Jurkat, Clone E6-1 (cell line): ENCODE measurements at regions not wholly inside any gene's neighbourhood (a gene's known extent, or its start where the extent isn't known, plus 50 kb on each side); places are given as distances from the start of the nearest gene placed in this dataset.
"Not testable (repeated sequence)": the region's sequence is repeated elsewhere in the genome, so short reads cannot be mapped to it uniquely, and the experiment has no call there.

Experiments
- DNase-seq: peaks from one replicate; pipeline ENCODE4 v3.0.0-alpha.2; 2011; ENCODE audit warnings: low read depth, low spot score
- H3K4me3 ChIP-seq: 2 replicates; pipeline ENCODE4 v1.5.1; 2011; ENCODE audit warnings: mild to moderate bottlenecking, low read length, control low read depth, moderate library complexity

DNA sequence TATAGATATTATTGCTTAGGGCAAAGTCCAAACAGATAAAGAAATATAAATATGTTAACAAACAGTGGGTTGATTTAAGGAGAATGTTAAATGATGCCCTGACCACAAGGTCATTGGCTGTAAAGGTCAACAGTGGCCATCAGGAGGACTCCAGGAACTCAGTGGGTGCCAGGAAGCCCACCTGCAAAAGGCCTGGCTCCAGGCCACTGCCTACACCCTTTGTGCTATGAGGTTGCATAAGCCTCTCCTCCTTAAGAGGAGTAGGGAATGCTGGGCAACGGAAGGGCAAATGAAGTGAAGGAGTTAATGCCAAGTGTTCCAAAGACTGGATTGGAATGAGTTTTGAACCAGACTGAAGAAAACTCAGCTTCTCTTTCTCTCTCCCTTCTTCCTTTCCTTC, 73.3 kb upstream of the ALX4 start:
- DNase-seq = no peak
- no peak overlapping the region for H3K4me3 ChIP-seq

- DNase-seq = no peak
- no peak overlapping the region for H3K4me3 ChIP-seq
These were observed 77.5 kb upstream of the ALX4 start for GRCh38 chr11:44387415-44387814.

GRCh38 chr11:44387825-44388224, 77.9 kb upstream of the ALX4 start:
- no peak overlapping the region for H3K4me3 ChIP-seq
- no peak for DNase-seq

DNA sequence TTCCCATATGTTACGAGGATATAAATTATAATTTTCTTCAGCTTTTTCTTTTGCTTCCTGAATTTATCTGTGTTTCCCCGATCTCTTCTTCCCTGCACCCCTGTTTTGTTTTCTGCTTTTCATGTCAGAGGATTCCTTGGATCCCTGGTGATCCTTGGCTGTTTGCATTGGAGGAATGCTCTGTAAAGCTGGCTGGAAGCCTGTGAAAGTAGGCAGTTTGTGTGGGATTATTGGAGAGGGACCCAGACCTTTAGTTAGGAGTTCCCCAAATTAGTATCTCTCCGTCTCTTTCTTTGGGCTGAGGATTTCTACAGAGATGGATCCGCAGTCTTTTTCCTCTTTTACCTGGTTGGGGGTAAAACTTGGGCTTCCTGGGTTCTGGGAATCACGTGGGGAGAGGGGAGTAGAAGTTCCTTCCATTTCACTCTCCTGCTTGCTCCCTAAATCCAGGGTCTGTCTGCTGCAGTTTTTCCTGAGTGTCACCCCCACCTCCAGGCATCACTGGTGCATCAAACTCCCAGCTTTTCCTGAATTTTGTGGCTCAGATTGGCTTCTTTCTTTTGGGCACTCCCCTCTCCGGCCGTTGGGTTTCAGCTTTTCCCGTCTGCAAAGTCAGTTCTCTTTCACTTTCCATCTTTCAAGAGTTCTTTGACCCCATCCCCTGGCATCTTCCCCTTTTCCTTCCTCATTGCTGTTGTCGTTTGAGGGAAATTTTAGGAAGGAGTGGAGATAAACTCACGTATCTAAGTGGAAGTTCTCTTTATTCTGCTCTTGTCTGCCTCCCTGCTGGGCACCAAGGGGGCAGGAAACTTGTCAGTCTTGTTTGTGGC, 79.1 kb upstream of the ALX4 start:
- H3K4me3 ChIP-seq = no peak overlapping the region

GRCh38 chr11:44389963-44390605, 80.1 kb upstream of the ALX4 start:
- no peak for DNase-seq
- no peak overlapping the region for H3K4me3 ChIP-seq

More for the DNA sequence above, 79.1 kb upstream of the ALX4 start:
- DNase-seq = no peak

GRCh38 chr11:44391004-44391403, 81.1 kb upstream of the ALX4 start:
- not testable (repeated sequence) for H3K4me3 ChIP-seq, DNase-seq

GRCh38 chr11:44396746-44397145, 86.8 kb upstream of the ALX4 start:
- not testable (repeated sequence) for H3K4me3 ChIP-seq, DNase-seq

DNA sequence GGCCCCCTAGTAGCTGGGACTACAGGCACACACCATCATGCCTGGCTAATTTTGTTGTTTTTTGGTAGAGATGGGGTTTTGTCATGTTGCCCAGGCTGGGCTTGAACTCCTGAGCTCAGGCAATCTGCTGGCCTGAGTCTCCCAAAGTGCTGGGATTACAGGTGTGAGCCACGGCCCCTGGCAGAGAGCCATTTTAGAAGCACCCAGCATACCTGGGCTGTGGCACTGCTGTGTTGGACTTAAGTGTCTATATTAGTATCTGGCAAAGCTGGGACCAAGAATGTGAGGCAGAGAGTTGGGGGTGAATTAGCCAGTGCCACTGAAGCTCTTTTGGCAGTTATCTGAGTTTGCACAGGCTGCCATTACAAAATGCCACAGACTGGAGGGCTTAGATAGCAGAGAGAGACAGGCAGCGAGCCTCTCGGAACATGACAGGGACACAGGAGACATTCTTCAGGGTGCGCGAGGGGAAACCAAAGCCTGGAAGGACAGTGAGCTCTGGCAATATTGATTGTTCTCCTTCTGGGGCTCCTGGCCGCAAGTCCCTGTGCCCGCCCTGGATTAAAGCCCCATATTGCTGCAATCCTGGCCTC, 87.7 kb upstream of the ALX4 start:
- no peak for DNase-seq
- no peak overlapping the region for H3K4me3 ChIP-seq

DNA sequence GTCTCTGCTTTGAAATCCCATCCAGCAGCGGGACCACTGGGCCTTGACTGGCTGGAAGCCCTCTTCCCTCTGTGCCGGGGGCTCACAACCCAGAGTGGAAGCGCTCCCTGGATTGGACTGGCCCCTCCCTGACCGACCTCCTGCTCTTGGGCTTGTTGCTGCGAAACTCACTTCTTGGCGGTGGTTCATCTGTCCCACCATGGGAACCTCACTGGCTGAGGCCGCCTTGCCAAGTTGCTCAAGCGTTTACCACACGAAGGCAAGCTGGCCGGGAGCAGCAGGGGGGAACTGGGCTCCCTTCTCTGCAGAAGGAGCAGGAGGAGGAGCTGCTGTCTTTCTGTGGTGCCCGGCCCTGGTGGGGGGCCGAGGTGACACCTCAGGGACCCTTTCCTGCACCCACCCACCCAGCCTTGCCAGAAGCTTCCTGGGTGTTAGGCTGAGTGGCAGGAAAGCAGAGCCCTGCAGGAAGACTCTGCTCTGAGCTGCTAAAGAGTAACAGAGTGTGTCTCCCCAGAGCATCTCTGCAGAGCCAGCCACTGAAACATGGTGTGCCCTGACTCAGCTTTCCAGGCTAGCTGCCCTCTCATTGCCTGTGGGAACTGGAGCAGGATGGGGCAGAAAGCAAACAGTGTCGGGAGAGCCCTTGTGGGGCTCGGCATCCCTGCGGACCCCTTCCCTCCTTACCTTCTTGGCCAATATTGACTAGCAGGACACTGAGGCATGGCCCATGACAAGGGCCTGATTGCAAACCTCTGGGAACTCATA, 88.5 kb upstream of the ALX4 start:
- H3K4me3 ChIP-seq = no peak overlapping the region
- no peak for DNase-seq

DNA sequence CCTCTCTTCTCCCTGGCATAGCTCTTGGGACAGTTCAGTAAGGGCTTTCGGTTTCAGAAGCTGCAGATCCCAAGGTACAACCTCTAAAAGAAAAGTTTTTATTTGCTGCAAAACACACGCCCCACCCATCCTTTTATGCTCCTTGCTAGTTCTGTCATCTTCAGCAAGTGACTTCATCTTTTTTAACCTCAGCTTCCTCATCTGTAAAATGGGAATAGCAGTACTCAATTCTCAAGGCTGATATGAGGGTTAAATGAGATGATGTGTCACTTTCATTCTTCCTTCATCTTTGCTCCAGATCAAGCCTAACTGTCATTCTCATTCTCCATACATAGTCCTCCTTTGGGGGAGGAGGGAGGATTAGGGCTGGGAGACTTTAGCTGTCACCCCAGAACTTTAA, 90.0 kb upstream of the ALX4 start:
- no peak for DNase-seq
- H3K4me3 ChIP-seq = no peak overlapping the region

DNA sequence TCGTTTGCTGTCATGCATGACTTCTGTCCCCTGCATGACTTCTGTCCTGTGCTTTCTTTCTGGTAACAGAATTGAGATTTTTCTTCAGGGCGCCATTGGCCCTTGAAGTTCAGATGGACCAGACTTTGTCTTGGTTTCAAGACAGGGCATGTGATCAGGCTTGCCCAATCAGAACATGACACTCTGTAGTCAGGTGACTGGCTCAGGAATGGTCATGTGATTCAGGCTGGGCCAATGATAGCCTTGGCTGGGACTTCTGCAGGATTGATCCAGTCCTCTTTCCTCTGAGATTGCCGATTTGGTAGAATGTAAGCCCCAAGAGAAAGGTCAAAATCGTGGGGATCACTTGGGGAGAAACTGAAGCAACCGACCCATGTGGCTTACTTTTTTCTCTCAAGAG, 90.5 kb upstream of the ALX4 start:
- peak; percentile 5 for DNase-seq
- no peak overlapping the region for H3K4me3 ChIP-seq

DNA sequence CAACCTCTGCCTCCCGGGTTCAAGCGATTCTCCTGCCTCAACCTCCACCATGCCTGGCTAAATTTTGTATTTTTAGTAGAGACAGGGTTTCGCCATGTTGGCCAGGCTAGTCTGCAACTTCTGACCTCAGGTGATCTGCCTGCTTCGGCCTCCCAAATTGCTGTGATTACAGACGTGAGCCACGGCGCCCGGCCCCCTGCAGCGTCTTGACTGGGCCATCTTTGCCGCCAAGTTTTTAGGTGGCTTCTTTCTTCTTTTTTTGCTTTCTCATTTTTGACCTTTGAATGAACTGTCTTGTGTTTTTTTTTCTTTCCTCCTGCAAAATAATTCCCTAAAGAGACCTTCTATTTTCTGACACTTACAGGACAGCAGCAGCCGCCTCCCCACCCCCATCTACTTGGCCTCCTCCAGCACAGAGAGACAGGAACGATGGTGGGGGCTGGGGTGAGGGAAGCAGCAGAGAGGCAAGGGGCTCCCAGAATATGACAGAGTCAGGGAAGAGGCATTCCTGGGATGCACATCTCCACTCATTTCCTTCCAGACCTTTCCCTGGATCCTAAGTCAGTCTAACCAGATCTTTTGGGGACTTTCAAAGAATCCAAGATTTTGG, 92.6 kb upstream of the ALX4 start:
- no peak overlapping the region for H3K4me3 ChIP-seq
- DNase-seq = no peak

DNA sequence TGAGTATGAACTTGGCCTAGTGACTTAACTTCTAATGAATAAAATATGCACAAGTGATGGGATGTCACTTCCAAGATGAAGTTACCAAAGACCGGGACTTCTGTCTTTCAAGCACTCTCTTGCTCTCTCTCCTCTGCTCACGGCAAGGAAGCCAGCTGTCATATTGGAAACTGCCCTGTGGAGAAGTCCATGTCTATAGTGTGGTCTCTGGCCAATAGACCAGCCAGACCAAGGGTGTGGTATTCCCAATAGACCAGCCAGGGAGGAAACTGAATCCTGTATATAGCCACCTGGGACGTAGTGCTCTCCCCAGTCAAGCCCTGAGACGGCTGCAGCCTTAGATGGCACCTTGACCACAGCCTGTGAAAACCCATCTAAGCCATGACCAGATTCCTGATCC, 93.2 kb upstream of the ALX4 start:
- no peak overlapping the region for H3K4me3 ChIP-seq
- no peak for DNase-seq

GRCh38 chr11:44403587-44404273, 93.8 kb upstream of the ALX4 start:
- DNase-seq = no peak
- H3K4me3 ChIP-seq = no peak overlapping the region

DNA sequence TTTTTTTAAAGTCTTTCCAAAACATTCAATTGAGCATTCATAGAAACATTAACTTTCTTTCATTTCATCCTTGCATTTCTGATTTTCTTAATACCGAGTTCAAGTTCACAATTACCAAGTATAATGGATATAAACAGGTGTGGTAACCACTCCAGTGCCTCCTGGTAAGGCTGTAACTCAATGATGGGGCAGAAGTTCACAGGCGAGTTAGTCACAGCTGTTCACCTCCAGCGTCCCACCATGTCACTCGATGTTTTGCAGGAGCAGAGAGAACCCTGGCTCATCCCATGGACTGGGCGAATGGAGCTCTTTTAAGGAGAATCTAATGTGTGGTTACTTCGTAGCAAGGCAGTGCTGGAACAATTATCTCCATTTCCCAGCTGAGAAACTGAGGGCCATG, 94.4 kb upstream of the ALX4 start:
- H3K4me3 ChIP-seq = no peak overlapping the region
- DNase-seq = no peak

DNA sequence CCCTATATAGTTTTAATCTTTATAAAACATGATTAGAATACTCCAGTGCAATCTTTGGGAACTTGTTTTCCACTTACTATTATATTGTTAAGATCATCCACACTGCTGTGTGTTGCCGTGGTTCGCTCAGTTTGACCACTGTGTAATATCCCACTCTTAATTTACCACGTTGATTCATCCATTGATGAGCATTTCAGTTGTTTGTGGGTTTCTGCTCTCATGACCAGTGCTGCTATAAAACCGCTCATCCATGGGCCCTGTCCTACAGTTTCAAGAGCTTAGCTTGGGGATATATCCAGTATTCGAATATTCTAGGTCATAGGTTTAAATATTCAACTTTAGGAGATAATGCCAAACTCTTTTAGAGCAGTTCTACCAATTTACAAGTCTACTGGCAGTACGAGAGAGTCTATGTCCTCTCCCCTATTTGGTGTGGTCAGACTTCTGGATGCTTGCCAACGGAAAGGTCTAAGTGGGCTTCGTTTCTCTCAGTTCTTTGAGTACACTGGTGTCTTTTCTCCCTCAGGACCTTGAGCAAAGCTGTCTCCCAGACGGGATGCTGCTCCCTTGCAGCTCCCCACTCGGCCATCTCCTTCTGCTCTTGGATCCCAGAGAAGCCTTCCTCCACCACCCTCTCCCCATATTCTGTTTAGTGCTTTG, 94.9 kb upstream of the ALX4 start:
- no peak for DNase-seq
- H3K4me3 ChIP-seq = no peak overlapping the region

GRCh38 chr11:44407211-44407996, 97.5 kb upstream of the ALX4 start:
- DNase-seq = no peak
- no peak overlapping the region for H3K4me3 ChIP-seq

- no peak for DNase-seq
- no peak overlapping the region for H3K4me3 ChIP-seq
These were observed 98.2 kb upstream of the ALX4 start for GRCh38 chr11:44408141-44408540.
